Loucy (cell line): ENCODE measurements at regions not wholly inside any gene's neighbourhood (a gene's known extent, or its start where the extent isn't known, plus 50 kb on each side); places are given as distances from the start of the nearest gene placed in this dataset.

Experiments used
- CTCF ChIP-seq: fragments of 200-600 bp; sonication (generic); conservative IDR thresholded peaks from 2 replicates; pipeline ENCODE4 v1.5.1; 2014; ENCODE audit warnings: mild to moderate bottlenecking, antibody characterized with exemption, low read length
- EZH2phosphoT487 ChIP-seq: fragments of 200-600 bp; IDR thresholded peaks from 2 replicates; pipeline ENCODE4 v1.6.1; 2018; ENCODE audit warnings: antibody characterized with exemption, mild to moderate bottlenecking, moderate library complexity, borderline replicate concordance

- TF ChIP-seq CTCF (no peak), EZH2phosphoT487 (no peak)
These were observed 632.9 kb downstream of the EPHA3 start for GRCh38 chr3:89740080-89740880.
